IPS DF 19.7 (cell line): ENCODE measurements at regions not wholly inside any gene's neighbourhood (a gene's known extent, or its start where the extent isn't known, plus 50 kb on each side); places are given as distances from the start of the nearest gene placed in this dataset.

Experiments
- DNase-seq: peaks from one replicate; pipeline ENCODE4 v3.0.0-alpha.2; 2013; ENCODE audit warnings: low read depth, low spot score

DNA sequence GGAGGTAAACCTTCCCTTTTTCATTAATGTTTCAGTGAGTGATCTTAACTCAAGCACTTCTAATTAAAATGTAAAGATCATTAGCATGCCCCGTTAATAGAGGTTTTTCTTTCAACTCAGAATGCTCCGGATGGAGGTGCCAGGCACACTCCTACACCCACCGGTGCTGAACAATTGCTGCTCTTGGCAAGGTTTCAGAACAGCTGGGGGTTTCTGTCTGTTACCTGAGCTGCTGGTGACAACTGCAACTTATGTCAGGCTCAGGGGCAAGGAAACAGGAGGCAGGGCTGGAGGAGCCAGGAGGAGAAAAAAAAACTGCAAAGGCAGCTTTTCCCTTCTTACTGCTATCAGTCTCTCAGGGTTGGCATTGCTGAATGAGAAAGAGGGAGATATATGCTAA, 250.1 kb downstream of the DIPK2A start:
- DNase-seq = no peak

DNA sequence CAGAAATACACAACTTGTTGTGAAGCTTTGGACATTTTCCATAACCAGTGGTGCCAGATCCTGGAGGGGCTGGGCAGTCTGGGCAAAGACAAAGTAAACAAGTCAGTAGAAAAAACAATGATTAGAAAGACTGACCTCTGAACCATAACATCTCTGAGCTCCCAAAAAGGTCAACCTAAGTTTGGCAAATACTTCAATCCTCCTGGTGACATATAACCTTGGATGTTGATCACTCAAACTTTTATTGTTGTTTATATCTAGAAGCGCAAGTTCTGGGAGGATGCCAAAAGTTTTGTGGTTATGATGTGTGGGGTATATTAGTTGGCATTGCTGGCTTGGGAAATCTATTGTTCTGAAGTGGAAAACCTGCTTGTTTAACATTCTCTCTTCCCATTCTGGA, 257.7 kb downstream of the DIPK2A start:
- no peak for DNase-seq

DNA sequence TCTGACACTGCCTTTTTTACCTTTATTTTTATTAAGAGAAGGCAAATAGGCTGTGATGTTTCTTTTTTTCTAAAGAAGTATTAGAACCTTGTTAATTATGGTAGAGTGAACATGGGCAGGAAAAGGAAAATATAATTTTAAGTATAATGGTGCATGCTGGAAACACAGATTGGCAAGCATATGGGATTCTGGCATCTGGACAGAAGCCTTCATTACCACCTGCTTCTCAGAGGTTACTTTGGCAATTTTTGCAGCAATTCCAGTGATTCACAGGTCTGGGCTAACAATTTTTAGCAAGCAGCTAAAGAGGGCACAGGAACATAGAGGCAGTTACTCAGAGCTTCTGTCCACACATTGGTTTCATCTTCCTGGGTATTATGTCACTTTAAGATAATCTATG, 258.3 kb downstream of the DIPK2A start:
- no peak for DNase-seq

GRCh38 chr3:144235489-144235888, 263.9 kb downstream of the DIPK2A start:
- DNase-seq = no peak

GRCh38 chr3:144237351-144237750, 265.7 kb downstream of the DIPK2A start:
- no peak for DNase-seq

DNA sequence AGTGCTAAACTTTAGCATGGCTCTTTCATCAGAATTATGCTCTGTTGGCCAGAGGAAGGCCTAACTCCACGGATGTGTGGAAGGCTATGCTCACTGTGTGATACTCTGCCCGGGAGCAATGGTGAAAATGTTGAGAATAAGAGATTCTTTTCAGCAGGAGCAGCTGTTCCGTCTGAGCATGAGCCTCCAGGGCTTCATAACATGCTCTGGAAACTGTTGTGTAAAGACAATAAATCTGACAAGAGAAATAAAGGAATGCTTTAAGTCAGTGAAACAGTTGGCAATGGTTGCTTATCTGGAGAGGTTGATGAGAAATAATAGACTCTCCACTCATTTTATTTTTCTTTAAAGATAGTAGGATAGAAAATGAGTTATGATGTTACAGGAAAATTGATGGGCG, 269.8 kb downstream of the DIPK2A start:
- no peak for DNase-seq

DNA sequence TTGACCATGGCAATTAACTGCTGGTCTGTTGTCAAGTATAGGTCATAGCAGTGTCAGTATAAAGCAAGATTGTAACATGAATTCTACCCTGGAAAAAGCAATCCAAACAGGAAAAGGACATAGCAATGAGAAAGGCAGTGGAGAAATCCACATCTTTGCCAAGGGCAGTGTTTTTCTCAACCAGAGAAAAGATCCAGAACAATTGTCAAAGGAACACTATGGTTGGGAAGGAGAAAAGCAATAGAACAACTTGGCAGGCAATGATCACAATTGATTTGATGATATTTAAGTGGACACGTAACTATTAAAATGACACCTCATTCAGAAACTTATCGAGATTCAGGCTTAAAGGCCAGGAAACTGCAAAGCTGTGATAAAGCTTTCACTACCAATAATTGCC, 271.1 kb downstream of the DIPK2A start:
- DNase-seq = no peak

- DNase-seq = no peak
Observed at GRCh38 chr3:144244662-144245061, 273.0 kb downstream of the DIPK2A start.

- DNase-seq = no peak
Observed at GRCh38 chr3:144252896-144253295, 281.3 kb downstream of the DIPK2A start.

DNA sequence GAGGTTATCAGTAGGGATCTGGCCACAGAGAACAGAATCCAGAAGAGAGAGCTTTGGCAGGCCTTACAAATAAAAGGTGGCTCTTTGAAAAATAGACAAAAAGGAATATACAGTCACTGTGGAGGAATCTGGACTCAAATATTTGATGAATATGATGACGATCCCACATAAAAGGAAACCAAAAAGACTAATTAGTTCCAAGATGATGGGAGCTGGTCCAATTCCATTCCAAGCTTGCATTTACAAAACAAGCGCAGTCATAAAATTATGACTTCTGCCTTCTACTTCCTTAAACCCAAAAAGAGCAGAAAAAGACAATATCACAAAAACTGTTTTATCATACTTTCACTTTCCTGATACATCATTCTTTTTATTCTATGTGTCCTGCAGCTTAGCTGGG, 285.8 kb downstream of the DIPK2A start:
- DNase-seq = no peak

- DNase-seq = no peak
Observed at GRCh38 chr3:144259267-144259666, 287.6 kb downstream of the DIPK2A start.

- no peak for DNase-seq
Observed at GRCh38 chr3:144263706-144264105, 292.1 kb downstream of the DIPK2A start.

- DNase-seq = no peak
Observed at GRCh38 chr3:144264350-144264749, 292.7 kb downstream of the DIPK2A start.

GRCh38 chr3:144264794-144265193, 293.2 kb downstream of the DIPK2A start:
- DNase-seq = no peak

DNA sequence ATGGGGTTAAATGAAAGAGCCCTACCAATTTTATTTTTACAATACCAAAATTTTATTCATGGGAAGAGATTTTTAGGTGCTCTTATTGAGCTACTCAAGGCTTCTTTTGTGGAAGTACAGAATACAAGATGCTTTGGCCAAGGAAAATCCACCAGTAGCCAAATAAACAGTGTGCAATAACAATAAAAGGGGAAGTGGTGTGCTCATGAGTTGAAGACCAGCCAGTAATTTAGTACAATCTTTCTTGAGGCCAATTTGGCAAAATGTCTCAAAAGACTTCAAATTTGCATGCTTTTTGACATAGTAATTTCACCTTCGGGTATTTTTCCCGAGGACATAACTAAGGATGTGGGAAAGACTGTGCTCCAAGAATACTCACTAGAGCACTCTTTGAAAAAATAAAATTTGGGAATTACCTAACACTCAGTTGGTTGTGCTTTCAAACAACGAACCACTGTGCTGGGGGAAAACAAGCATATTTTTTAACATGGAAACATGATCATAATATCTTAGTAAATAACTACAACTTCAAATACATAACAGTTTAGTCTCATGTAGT, 294.0 kb downstream of the DIPK2A start:
- DNase-seq = no peak

GRCh38 chr3:144270100-144270499, 298.5 kb downstream of the DIPK2A start:
- DNase-seq = no peak

DNA sequence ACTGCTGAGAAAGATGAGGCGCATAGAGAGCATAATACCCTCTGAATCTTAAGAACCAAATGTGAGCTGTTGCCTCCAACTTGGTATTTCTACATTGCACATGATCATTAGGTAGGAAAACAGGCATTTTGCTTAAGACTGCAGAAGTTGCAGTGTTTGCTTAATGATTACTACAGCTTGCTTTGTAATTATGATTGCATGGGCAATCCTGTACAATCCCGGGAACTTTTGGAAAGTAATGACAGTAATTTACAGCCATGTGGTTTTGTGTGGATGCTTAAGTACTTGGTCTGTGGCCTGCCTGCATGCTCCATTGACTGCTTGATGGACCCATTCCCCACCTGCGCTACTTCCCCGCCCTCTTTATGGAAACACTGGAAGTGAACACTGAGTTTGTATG, 301.1 kb downstream of the DIPK2A start:
- DNase-seq = no peak

DNA sequence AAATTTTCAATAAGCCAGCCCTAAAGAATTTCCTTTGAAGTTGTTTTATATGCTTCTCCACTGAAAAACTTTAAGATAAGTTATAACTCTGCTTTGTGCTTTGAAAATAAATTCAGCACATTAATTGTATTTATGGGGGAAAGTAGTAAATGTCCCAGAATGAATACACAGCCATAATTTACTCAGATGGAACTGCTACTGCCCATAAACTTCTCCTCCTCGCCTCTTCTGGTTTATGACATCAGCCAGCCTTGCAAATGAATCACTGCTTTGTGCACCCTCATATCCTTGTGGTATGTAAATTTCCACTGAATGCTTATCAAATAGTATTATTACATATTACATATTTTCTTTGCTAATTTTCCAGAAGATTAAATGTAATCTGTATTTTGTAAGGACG, 302.0 kb downstream of the DIPK2A start:
- DNase-seq = no peak

DNA sequence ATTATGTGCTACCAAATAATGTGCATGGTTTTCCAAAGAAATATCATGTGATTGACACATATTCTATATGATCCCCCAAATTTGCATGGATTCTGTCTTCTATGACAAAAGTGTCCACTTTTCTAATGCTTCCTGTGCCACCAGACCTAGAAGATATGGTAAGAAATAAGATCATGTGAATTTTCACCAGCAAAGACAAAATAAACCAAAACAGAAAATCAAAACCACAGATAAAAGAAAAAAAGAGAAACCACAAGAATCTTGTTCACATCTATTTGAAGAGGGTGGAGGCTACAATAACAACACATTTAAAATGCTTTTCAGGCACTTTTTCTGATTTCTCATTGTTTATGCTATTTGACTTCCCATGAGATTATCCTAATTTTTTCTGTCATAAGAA, 303.4 kb downstream of the DIPK2A start:
- DNase-seq = no peak

DNA sequence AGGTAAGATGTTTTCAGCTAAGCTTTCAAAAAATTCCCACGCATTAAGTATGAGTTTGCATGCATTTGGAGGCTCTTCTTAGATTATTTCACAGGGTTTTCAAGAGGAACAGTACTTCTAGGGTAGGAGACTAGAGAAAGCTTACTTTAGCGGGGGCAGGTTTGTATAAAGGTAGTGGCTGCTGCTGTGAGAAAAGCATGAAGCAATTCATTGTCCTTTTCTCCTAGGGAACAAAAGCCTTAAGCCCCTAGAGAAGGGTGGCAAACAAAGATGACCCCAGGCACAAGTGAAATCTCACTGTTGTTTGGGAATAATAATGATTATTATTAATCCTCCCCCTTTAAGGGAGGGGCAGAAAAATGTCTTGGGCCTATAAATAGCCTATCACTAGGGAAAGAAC, 310.7 kb downstream of the DIPK2A start:
- no peak for DNase-seq

GRCh38 chr3:144286235-144286910, 314.8 kb downstream of the DIPK2A start:
- no peak for DNase-seq

- DNase-seq = no peak
Observed at GRCh38 chr3:144287001-144287400, 315.4 kb downstream of the DIPK2A start.

GRCh38 chr3:144289057-144289456, 317.4 kb downstream of the DIPK2A start:
- no peak for DNase-seq
